Astrocyte (in vitro differentiated cells and primary cell): ENCODE measurements at regions not wholly inside any gene's neighbourhood (a gene's known extent, or its start where the extent isn't known, plus 50 kb on each side); places are given as distances from the start of the nearest gene placed in this dataset.

Source experiments
- CTCF ChIP-seq: IDR thresholded peaks from 2 replicates; pipeline ENCODE4 v1.5.1; 2011; ENCODE audit warnings: low read depth, mild to moderate bottlenecking, inconsistent platforms, low read length, moderate library complexity; ENCODE audit not compliant: insufficient read depth
- EZH2 ChIP-seq: IDR thresholded peaks from 2 replicates; pipeline ENCODE4 v1.6.1; 2012; ENCODE audit warnings: mild to moderate bottlenecking, low read length, inconsistent platforms; ENCODE audit not compliant: insufficient read depth

DNA sequence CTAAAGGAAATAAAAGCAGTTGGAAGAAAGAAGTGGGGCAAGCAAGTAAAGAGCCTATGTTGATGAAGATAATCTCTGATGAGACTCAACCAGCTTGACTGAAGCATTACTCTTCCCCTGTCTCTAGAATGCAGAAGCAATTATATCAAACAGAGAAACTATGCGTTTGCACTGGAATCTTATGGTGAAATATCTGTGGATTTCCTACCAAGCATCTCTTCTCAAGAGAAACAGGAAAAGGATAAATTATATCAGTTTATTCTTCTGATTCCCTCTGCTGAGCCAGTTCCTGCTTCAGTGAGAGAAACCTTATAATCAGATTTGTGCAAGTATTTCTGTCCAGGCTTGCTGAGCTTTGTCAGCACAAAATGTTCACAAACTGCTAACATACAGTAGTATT, 316.7 kb upstream of the SLC7A11 start:
- TF ChIP-seq CTCF (no peak), EZH2 (no peak)
